CD4-positive, alpha-beta T cell treated with Interleukin-10 for 1 hour (primary cell): ENCODE measurements at regions not wholly inside any gene's neighbourhood (a gene's known extent, or its start where the extent isn't known, plus 50 kb on each side); places are given as distances from the start of the nearest gene placed in this dataset.
"Not testable (repeated sequence)": the region's sequence is repeated elsewhere in the genome, so short reads cannot be mapped to it uniquely, and the experiment has no call there.

Experiments
- DNase-seq: peaks from one replicate; pipeline ENCODE4 v3.0.0-alpha.2; 2020

- DNase-seq: no peak
Observed at GRCh38 chrX:40530509-40530908, 50.3 kb upstream of the ATP6AP2 start.

GRCh38 chrX:40527543-40527942, 53.2 kb upstream of the ATP6AP2 start:
- DNase-seq: no peak

- no peak for DNase-seq
Observed at GRCh38 chrX:40526412-40526811, 54.4 kb upstream of the ATP6AP2 start.

DNA sequence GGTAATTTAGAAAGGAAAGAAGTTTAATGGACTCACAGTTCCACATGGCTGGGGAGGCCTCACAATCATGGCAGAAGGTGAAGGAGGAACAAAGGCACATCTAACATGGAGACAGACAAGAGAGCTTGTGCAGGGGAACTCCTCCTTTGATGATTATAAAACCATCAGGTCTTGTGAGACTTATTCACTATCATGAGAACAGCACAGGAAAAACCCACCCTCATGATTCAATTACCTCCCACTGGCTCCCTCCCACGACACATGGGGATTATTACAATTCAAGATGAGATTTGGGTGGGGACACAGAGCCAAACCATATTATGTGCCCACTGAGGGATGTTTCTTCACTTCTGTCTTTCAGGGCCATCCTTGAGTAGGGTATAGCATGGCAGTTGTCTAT, 54.9 kb upstream of the ATP6AP2 start:
- not testable (repeated sequence) for DNase-seq

DNA sequence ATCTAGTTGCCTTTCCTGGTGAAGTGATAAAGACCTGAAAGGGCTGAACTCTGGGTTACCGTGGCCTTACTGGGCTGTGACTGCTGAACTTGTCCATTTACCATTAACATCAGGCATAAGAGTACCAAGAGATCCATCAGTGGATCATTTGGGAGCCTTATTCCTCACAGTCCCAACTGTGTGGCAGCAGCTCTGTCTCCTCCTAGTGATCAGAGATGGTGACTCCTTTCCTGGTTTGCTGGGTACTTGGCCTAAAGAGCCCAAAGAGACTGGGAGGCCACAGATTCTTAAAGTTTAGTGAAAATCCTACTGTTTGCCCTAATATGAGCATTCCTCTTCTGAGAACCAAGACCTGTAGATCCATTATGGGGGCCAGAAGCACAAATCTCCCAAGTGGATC, 56.3 kb upstream of the ATP6AP2 start:
- no peak for DNase-seq

DNA sequence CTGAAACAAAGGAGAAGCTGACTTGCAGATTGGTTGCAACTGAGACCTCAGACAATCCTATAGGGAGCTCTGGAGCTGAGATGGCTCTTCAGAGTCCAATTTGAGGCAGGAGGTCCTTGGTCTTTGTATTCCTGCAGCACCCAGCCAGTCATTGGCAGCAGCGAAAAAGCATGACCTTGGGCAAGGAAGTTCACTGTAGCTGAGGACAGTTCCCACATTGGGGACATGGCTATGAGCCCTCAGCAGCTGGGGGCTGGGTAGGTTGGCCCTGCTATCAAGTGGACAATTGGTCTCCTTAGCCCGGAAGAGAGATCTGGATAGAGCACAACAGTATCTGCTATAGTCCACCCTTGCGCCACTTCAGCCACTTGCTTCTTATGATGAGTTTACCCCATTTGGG, 56.9 kb upstream of the ATP6AP2 start:
- no peak for DNase-seq

DNA sequence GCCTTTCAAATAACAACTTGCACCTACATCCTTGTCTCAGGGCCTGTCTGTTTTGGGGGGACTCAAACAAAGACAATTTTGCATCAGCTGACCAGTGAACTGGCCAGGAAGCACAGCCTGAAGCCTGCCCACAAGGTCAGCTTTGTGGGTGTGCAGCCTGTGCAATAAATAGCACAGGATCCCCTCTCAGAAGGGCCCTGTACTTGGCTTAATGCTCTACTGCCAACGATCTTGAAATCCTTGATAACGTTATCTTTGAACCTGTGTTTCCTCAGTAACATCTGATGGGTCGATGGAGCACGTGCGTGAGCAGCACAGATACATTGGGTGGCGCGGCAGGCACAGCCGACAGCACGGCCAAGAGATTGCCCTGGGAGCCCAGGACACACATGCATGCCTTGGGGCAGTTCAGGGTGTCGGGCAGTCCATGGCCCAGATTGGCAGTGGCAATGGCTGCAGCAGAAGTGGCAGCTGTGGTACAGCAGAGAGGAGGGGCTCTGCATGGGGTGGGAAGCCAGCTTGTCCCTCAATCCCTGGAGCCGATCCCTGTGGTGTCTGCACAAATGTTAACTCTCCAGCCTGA, 58.8 kb upstream of the ATP6AP2 start:
- no peak for DNase-seq

GRCh38 chrX:40514376-40514775, 66.4 kb upstream of the ATP6AP2 start:
- DNase-seq: no peak

- no peak for DNase-seq
Observed at GRCh38 chrX:40513835-40514234, 66.9 kb upstream of the ATP6AP2 start.

- no peak for DNase-seq
Observed at GRCh38 chrX:40513012-40513411, 67.8 kb upstream of the ATP6AP2 start.

GRCh38 chrX:40511258-40511657, 69.5 kb upstream of the ATP6AP2 start:
- no peak for DNase-seq

DNA sequence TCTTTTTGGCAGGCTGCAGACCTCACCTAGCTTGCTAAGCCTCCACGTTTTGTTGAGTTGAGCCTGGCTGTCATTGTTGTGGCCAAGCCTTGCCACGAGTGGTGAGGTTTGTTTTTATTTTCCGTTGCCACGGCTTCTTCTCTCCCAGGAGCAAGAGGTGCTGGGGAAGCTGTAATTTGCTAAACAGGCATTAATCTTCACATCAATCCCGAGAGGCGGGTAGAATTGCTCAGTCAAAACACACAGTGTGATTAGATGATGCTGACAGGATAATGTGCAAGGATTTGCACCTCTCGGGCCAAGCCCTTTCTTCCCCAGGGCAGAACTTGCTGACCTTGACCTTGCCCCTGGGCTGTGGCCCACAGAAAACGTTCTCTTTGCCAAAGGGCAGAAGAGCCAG, 72.2 kb upstream of the ATP6AP2 start:
- DNase-seq: no peak

GRCh38 chrX:40506201-40506985, 74.4 kb upstream of the ATP6AP2 start:
- DNase-seq: no peak

- no peak for DNase-seq
Observed at GRCh38 chrX:40504801-40505605, 75.8 kb upstream of the ATP6AP2 start.

DNA sequence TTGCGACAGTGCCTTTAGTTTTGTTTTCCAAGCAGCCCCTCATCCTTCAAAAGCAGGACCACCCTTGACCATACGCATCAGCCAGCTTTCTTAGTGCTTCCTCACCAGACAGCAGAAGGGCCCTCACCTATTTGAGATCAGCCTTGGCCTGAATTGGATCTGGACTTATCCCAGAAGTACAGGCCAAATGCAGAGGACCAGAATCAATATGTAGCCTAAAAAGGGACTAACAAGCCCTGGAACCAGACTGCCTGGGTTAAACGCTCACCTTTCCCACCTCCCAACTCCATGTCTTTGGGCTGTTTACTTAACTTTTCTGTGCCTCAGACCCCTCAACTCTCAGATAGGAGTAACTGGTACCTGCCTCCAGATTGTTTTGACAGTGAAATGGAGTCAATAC, 77.7 kb upstream of the ATP6AP2 start:
- no peak for DNase-seq

- DNase-seq: no peak
Observed at GRCh38 chrX:40502688-40503087, 78.1 kb upstream of the ATP6AP2 start.

DNA sequence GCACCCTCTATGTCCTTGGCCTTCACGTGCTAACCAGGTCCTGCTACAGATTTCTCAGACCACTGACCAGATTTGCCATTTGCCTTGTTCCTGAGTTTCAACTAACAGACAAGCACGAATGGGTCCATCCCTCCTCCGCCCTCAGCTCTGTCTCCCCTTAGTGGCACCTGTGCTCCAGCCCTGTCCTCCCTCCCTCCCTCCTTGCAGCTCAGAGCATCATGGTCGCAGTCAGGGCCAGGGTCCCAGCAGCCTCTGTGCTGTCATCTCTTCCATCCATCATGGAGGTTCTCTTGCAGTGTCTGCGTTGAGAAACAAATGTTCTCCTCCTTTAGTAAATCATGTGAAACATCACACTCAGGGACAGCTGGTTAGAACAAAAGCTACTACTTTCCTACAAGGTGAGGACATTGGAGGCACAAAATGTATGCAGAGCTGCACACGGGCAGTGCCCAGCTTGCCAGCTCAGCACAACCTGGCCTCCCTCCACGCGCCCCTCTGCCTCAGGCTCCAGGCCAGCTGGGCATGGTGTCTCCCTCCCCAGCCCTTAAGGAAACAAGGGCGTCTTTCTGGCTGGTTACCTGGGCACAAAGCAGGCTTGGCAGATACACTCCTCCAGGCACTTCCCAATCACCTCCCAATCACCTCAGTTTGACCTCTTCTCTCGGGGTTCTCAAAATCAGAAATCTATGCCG, 79.5 kb upstream of the ATP6AP2 start:
- DNase-seq: no peak

DNA sequence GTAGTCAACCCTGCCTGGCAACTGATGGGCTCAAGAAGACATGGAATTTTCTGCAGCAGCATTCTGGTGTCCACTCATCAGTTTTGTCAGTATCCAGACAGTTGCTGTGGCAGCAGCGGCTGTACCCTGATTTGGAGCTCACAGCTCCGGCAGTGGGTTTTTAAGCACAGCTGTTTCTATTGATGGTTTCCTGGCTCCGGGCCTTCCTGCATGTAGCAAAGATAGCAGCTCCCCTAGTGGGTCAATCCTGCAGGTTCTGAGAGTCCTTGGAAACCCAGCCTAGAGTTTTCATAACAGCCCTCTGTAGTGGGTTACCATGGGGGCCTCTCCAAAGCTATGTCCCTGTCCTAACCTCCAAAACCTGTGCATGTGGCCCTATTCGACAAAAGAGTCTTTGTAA, 84.0 kb upstream of the ATP6AP2 start:
- no peak for DNase-seq

DNA sequence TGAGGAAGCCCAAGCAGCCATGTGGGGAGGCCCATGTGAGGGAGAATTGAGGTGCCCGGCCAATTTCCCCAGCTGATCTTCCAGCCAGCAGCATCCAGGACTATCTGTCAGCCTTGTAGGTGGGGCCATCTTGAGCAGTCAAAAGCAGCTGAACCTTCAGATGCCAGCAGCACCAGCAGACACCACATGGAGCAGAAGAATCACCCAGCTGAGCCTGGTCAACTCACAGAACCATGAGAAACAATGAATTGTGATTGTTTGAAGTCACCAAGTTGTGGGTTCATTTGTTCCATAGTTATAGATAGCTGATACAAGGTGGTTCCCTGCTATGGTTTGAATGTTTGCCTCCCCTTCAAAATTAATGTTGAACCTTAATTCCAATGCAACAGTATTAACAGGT, 85.1 kb upstream of the ATP6AP2 start:
- DNase-seq: no peak

DNA sequence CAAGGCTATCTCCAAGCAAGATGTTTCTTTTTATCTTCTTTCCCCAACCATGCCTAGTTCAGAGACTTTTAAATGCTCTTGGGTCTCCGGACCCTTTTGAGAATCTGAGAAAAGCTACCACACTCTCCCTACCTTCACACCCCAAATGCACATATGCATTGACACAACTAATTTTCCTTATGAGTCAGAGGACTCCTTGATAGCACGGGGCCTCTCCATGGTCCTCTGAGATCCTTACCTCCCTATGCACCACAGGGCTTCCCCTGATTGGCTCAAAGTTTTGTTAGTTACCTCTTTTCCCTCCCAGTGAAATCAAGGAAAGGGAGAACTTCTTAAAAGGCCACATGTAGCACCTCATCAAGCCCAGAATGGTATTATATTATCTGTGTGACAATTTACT, 86.8 kb upstream of the ATP6AP2 start:
- DNase-seq: no peak

- no peak for DNase-seq
Observed at GRCh38 chrX:40488296-40488695, 92.5 kb upstream of the ATP6AP2 start.

GRCh38 chrX:40485973-40486372, 94.8 kb upstream of the ATP6AP2 start:
- DNase-seq: no peak

- no peak for DNase-seq
Observed at GRCh38 chrX:40485102-40485826, 95.5 kb upstream of the ATP6AP2 start.
